NCI-H1930 (cell line): ENCODE measurements at regions not wholly inside any gene's neighbourhood (a gene's known extent, or its start where the extent isn't known, plus 50 kb on each side); places are given as distances from the start of the nearest gene placed in this dataset.

Experiments used
- DNase-seq, 2 experiments: peaks; one replicate each; lab custom pipeline; 2025; lab: John Stamatoyannopoulos, UW

DNA sequence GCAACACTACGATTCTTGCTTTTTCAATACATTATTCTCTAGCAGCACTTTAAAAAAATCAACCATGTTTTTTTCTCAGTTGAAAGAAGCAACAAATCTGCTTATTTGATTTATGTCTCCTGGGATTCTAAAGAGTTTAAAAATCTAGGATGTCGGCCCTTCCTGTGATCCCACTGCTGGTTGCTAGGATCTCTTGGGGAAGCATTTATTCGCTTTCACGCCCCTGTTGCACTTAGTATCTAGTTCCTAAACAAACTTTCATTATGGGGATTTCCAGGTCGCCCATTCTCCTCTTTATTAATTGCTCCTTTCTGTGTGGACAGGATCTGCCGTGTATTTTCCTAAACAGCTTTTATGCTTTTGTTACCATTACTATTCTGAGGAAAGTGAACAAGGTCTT is 313.5 kb downstream of the AGTPBP1 start:
- no peak for DNase-seq

DNA sequence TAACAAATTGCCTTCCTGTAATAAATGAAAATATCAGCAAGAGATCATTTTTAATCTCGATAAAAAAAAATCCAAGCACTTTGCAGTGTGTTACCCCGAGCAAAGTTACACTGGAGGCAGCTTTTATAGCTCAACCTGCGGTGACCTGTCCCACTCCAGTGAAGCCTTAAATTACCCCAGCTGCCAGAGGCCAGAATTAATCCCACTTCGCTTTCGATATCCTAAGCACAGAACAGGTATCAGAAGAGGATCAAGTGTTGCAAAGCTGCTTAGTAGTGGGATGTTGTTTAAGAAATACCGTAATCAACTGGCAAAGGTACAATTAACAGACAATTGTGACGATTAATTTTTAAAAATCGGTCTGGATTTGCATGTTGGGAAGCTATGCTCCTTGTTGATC is 314.0 kb downstream of the AGTPBP1 start:
- no peak for DNase-seq

DNA sequence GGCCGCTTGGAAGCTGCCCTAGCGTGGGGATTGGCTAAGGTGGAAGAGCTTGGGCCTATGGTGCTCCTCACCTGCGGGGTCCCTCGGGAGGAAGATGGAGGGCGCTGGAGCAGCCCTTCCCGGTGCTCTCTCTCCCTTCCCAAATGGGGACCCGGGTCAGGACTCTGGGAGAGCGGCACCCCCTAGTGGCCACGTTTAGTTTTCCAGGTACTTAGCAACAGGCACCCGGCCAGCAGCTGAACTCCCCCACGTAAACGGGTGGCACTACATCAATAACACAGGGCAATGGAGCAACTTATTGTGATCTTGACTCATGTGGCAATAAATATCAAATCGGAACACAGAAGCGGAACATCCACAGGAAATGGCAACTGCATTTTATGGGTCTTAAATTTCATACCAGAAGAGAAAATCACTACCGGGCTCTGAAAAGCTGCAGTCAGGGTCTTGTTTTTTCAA is 316.6 kb downstream of the AGTPBP1 start:
- DNase-seq: peak; percentile 20 to 55

- no peak for DNase-seq
Observed at GRCh38 chr9:85423422-85423821, 318.3 kb downstream of the AGTPBP1 start.

DNA sequence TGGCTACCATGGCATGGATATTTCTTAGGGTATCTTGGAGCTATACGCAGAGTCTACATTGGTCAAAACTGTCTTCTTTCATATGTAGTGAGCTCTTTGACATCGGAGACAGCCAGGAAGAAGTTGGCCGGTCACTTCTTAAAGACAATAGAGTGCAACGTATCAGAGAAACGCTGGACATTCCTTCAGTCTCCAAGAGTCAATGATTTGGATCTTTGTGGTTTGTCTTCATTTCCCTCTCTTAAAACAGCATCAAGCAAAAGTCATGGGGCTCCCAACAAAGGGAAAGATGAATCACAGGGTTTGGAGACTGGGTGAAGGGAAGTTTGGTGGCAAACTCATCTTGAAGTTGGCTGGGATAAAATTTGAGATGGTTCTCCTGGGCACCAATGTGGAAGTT is 320.1 kb downstream of the AGTPBP1 start:
- no peak for DNase-seq

DNA sequence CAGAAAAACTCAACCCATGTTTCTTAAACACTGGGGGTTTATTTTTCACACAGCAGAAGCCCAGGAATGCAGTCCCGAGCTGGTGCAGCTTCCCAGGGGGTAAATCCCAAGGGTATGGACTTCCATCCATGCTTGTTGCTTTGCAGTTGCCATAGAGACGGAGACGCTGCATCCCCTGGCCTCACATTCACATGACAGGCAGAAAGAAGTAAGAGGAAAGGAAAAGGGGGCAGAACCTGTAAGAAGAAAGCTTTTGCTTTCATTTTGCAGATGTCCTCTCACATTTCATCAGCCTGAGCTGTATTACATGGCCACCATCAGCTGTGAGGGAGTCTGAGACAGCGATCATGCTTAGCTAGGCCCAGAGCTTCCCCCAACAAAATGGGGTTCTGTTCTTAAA is 321.0 kb downstream of the AGTPBP1 start:
- no peak for DNase-seq

- DNase-seq: no peak
Observed at GRCh38 chr9:85417674-85418073, 324.1 kb downstream of the AGTPBP1 start.

- no peak for DNase-seq
Observed at GRCh38 chr9:85416715-85417114, 325.0 kb downstream of the AGTPBP1 start.

DNA sequence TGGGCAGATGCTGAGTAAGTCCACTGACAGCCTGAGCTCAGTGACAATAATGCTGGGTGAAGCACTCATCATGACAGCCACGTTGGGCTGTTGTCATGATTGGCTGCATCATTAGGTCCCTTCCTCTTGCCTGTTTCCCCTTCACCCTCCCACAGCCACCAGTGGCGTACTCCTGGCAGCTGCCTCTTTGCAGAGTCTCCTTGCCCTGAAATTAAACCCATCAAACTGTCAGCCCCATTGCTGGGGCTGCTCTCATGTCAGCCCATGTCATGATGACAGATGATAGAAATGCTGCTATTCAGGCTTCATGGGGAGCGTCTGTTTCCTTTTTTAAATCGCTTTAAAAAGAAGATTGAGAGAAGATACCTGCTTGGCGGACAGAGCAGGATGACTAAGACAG is 327.4 kb downstream of the AGTPBP1 start:
- DNase-seq: no peak

- DNase-seq: no peak
Observed at GRCh38 chr9:85408494-85408893, 333.3 kb downstream of the AGTPBP1 start.

DNA sequence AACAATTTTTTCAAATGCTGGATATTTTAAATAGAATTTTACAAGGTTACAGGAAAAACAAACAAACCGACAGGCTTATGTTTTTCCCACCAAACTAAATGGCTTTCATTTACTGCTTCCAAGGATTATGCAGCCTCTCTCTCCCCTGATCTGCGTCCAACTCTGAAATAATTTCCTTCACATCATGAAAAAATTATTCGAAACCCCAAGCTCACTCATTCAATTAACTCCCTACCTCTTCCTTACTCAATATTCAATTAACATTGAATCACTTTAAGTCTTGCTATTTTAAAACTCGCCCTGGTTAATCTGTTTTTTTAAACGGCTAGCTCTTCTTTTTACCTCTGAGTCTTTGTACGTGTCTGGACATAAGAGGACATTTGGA is 336.2 kb downstream of the AGTPBP1 start:
- no peak for DNase-seq

DNA sequence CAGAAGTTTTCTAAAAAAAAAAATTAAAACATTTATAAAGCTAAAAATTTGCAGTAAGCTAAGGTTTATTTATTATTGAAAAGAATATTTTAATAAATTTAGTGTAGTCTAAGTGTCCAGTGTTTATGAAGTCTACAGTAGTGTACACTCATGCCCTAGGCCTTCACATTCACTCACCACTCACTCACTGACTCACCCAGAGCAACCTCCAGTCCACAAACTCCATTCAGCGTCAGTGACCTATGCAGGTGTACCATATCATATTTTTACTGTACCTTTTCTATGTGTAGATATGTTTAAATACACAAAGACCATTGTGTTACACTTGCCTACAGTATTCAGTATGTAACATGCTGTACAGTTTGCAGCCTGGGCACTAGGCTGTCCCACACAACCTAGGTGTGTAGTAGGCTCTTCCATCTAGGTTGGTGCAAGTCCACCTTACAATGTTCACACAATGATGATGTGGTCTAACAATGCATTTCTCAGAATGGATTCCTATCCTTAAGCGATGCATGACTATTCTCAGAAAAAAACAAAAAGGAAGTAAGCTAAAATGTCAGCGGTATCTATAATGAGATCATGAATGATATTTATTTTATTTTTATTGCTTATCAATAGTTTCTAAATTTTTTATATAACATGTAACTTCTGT is 336.7 kb downstream of the AGTPBP1 start:
- DNase-seq: no peak

- no peak for DNase-seq
Observed at GRCh38 chr9:85402551-85402950, 339.2 kb downstream of the AGTPBP1 start.

- DNase-seq: no peak
Observed at GRCh38 chr9:85401998-85402397, 339.8 kb downstream of the AGTPBP1 start.

- no peak for DNase-seq
Observed at GRCh38 chr9:85397005-85397404, 344.7 kb downstream of the AGTPBP1 start.

GRCh38 chr9:85392260-85392659 is 349.5 kb downstream of the AGTPBP1 start:
- DNase-seq: no peak

GRCh38 chr9:85377731-85378289 is 363.9 kb downstream of the AGTPBP1 start:
- DNase-seq: no peak

- DNase-seq: no peak
Observed at GRCh38 chr9:85368781-85369180, 373.0 kb downstream of the AGTPBP1 start.

DNA sequence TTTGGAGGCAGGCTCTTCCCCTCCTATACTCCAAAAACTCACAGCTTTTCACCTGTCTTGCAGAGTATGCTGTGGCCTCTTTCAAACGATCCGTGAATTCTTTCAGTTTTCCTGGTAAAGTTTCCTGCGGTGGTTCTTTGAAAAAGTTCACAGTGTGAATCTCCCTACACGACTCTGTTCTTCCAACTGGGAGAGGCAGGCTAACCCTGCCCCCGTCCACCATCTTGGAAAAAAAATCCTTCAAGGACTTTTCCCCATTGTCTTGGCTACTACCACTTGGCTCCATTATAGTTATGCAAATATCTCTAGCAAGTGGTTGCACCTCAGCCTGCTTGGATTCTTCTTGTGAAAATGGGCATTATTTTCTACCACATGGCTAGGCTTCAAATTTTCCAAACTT is 382.6 kb downstream of the AGTPBP1 start:
- DNase-seq: no peak

DNA sequence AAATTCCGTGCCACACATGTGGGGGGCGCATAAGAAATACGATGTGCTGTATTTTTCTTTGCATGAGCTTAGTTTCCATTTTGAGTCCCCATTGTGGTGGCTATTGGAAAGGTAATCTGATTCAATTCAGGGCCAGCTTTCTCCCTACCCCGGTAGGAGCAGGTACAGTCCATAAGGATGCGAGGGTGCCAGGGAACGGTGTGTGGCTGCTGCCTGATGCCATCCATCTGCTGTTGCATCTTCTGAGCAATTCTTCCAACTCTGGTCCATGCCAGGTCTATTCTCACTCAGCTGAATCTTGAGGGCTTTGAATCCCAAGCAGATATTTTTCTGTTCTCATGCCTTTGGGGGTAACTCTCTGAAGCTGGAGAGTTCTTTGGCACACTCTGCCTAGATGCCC is 392.7 kb downstream of the AGTPBP1 start:
- no peak for DNase-seq

- DNase-seq: no peak
Observed at GRCh38 chr9:85347541-85347940, 394.2 kb downstream of the AGTPBP1 start.

DNA sequence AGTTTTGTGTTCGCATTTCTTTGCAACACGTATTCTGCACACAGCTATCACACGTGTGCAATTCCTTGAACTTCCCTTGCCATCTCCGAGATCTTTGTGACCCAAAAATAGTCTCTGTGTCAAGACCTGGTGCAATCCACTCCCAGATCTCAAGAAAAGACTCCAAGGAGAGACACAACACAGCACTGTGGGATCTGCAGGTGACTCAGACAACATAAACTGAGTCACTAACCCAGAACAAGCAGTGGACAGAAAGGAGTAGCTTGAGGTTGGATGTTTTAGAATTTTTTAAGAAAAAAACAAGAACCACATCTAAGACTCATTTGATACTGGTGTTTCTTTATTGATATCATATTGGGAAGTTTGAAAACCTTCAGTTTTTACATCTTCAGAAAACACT is 396.9 kb downstream of the AGTPBP1 start:
- DNase-seq: no peak

DNA sequence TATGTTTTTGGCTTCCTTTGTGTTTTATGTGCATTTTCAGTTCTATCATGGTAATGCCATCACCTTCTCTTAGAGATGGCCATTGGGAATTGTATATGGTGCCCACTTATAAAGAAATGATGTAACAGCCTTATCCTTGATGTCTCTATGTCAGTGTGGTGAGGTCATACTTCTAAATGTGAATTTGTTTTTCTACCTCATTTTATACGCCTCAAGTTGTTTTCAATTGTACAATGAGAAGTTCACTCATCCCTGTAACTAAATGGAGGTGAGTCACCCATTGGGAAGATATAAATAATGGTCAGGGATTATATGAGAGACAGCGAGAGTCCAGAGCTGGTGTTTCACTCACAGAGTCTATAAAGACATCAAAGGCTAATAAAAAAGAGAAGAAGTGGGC is 402.4 kb downstream of the AGTPBP1 start:
- DNase-seq: no peak

DNA sequence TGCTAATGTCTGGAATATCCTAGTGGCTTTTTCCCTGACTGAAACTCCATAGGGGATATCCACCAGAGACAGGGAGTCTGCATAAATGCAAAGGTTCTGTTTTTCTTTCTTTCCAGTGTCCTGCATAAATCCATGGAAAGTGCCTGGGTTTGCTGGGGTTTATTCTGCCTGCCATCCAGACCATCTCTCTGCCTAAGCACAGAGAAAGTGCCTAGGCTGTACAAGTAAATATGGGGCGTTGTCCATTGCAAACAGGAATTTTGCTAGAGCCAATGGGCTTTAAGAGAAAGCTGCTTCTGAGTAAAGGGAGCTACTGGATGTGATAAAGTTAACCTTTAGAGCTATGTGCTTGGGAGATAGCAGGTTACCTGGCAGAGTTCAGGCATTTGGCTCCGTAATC is 407.5 kb downstream of the AGTPBP1 start:
- no peak for DNase-seq
